ENCODE measurements at regions not wholly inside any gene's neighbourhood (a gene's known extent, or its start where the extent isn't known, plus 50 kb on each side); places are given as distances from the start of the nearest gene placed in this dataset.

DNA sequence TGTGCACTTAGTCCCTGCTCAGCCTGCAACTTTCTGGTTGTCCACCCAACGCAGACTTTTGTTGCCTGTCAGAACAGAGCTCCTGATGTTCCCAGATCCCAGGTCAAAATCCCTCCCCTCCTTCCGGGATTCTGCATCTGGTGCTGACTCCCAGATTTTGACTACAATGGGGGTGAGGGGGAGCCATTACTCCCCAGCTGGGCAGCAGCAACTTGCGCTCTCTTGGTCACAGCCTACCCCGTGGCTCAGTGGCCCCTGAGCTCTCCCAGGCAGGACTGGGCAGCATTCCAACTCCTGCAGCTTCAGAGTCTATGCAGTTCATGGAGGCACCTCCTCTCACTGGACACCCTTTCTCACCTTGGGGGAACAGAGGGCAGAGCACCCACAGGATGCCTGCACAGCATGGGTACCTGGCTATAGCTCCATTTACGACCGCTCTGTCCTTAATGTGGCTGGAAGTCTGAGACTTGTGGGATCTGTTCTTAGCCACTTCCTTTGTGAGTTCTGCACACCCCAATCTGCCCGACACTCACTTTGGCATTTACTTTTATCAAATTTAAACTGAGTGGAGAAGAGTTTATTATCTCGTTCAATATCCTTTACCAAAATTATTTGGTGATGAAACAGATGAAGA, 545.5 kb upstream of the MGMT start:
- no peak for DNase-seq

DNA sequence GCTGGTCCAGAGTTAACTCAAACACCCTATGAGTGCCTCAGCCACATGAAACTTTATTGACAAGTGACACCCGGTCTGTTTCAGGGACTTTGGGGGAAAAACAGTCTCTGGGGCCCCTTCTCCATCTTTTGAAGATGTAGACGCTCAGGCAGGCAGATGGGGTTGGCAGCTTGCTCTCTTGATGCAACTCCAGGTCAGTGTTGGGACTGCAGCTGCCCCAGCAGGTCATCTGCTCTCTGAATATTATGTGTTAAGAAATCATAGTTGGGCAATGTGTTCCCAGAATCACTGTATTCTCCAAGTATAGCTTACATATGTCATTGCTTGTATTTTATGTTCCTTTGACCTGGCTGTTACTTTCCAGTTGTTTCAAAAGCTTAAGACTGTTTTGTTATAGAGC, 544.9 kb upstream of the MGMT start:
- no peak for DNase-seq

DNA sequence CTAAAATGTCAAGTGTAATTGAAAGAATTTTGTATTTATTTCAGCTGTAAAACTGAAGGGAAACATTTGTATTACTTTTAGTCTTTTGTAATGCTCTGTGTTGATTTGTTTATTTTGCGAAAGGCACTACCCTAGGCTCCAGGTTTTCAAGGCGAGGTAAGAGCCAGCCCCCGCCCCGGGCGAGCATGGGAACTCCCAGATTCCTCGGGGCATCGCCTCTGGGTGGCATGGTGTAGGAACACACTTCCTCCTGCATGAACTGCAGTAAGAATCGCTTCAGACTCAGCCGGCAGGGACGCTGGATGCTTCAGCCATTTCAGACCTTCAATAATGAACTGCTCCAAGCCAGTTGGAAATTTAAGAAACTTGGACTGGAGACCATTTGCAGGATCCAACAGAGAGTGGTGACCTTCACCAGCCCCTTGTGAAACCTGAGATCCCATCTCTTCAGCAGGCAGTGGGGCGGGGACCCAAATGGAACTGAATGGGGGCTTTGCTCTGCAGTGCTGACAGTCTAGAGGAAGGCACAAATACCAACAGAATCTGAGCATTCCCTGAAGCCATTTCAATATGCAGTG, 544.3 kb upstream of the MGMT start:
- no peak for DNase-seq

DNA sequence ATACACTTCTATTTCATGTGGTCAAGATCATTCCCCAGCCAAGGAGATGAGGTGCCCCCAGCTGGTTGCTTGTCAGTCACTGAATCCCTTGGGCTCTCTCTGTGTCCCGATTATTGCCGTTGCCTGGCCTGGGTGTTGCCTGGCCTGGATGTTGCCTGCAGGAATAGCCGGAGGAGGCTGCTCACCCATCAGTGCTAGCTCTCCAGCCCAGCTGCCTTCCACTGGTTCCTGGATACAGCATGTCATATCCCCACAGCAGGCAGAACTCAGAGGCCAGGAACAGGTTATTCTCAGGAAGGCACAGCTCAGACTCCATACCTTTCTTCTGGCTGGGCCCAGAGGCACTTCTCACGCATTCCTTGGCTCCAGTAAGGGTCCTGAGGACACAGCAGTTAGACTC, 542.1 kb upstream of the MGMT start:
- DNase-seq: no peak

DNA sequence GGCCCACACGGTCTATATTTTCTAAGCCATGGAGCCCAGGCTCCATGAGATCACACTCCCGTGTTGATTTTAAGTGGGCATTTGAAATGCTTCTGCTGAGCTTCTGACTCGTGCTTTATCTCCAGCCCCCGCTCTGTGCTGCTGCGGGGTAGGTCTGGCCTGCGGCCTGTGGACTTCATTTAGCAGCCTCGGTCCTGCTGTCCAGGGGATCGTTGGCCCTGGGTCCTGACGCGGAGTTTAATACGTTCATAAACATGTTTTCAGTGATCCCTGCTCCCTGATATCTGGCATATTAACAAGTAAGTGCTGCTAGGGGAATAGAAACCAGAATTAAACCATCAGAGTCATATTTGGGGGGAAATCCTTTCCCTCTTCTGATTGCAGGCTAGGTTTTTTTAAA, 540.3 kb upstream of the MGMT start:
- no peak for DNase-seq

DNA sequence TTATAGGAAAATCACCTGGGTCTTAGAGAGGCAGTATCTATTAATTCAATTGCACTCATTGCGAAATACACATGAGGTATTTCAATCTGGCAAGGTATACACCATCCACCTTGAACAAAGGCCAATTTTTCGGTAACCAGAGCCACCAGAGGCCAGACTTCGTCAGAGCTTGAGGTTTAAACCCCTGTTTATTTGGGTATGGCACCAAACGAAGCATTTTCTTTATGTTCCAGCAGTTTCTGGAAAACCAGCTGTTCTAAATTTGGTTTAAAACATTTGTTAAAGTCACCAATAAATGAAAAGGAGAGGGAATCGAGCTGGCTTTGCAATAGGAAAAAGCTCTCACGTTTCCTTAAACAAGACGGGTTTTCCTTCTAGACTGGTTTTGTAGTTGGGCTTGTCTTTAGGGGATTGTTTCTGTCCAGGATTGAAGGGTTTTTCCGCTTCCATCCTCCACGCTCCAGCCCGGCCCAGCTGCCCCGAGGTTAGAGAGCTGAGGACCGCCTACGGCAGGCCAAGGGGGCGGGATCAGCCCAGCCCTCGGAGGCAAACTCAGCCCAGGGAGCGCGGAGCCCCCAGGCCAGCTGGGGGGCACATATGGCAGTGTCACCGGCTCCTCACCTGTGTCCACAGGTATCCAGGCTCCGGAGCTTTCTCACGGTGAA, 539.4 kb upstream of the MGMT start:
- DNase-seq: peak; percentile 2

DNA sequence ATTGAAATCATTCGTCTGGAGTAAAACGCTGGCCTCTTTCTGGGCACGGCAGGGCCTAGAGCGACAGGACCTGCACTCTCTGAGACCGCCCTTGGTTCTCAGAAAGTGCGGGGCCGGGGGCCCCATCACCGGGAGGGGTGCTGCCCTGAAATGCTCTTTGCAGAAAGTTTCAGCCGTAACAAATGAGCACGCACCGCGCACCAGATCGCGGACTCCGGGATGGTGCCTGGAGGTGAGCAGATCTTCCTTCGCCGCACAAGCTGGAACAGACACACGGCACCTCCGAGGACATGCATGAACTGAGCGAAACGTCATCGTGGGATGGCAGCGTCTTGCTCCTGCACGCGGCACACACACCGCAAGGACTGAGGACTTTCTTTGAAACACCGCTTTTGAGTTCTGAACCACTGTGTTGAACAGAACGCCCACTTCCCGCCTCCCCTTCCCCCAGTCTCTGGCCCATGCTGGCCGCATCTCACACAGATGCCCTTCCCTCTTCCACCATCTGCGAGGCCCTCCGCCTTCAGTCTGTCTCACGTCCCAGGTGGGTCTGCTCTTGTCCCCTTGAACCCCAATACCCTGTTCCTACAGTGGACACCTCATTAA, 538.7 kb upstream of the MGMT start:
- DNase-seq: no peak

DNA sequence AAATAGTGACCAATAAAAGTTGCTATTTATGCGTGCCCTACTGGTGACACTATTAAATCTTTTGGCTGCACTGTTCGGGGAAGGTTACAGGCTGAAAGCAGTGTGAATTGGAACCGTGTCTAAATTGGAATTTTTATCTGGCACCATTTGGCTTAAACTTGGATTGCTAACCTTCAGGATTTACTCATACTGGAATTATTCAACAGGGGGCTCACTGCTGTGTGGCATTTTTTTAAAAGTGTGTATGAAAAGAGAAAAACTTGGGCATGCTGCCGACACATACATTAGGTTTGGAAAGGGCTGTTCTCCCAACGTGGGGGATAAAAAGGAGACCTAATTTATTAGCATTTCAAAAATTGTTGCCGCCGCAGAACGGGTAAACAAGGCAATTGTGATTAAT, 537.9 kb upstream of the MGMT start:
- no peak for DNase-seq

DNA sequence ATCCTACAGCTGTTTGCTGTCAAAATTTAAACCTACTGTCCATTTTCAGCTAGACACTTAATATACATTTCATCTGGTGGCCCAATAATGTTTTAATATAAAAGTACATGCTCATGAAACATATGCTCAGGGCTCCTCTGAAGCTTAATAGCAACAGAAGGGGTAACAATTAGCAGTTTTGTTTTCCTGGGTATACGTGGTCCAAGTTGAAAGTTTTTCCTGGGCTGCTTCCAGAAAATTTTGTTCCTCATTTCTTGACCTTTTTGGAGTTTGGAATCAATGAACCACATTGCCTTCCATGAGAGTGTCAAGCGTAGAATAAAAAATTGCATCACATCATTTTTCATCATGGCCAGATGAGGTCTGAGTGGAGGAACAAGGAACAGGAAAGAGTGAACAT, 537.3 kb upstream of the MGMT start:
- no peak for DNase-seq

DNA sequence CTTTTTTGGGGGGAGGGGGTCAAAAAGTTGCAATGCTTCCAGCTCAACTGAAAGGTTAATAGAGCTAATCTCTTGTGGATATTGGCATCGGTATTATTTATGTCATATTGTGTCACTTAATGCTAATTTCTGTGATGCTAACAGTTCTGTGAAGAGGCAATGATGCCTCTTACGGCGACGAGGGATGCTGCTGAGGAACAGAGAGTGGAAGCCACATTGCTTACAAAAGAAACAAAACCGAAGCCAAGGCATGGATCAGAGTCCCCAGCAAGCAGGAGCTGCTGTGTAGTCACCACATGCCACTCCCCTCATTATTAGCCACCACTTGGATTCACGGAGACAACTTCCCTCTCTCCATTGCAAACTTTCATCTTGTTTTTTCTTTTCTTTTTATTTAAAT, 536.5 kb upstream of the MGMT start:
- DNase-seq: no peak

DNA sequence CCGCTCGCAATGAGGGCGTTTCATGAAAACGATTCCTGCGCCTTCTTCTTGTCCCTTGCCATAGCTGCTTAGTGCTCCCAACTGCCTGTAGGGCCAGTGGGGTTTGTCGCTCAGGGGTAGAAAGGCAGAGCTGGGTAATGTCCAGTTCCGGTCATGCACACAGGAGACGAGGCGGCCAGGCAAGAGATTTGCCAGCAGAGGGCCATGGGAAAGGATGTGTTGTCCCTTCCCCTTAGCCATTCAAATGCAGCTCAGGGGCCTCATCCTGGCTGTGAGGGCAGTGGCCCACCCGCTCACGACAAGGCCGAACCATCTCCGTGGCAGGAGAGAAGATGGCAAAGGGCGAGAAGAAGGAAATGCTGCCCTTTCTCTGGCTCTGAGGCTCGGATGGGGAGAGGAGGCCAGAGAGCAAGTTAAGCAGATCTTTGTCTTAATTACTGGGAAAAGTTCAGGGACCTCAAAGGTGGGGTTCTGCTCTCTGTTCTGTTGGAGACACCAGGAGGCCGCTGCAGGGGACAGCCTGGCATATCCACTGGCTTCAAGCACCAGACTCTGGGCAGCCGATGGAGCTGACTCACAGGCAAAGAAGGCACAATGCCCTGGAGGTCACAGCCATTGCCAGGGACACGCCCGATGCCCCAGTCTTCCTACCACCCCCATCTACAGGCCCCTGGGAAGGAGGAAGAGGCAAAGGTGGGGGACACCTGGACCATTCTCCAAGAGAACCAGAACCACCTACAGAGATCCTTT, 534.8 kb upstream of the MGMT start:
- DNase-seq: no peak

DNA sequence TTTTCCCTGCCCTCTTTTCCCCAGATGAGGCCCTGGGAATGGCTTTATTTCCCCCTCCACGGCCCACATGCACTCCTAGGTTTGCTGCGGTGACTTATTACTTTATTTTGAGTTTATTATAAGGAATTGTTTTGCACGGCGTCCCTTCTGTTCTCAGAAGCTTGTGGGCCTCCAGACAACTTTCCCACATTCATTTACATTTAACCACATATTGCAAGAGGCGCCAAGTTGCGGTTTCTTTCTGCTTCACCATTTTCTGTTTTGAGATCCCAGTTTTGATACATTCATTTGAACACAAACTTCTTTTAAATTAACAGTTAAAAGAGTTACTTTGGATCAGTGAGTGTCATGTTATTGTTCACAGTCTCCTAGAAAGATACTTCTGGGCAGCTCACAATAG, 532.5 kb upstream of the MGMT start:
- no peak for DNase-seq

DNA sequence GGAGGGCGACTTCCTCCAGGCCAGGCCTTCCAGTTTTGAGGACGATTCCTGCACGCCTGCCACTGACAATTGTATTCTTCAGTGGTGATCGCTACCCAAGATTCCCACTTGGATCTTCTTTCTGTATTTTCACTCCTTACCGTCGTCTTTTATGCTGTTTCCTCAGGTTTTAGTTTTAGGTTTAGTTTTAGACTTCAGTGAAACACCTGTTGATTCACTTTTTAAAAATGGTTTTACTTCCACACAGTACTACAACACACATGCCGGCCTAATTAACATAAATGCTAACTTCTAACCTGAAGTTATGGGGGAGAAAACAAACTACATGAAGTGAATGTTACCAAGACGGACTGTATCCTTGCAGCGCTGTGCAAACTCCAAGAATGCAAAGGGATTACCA, 530.6 kb upstream of the MGMT start:
- DNase-seq: no peak

DNA sequence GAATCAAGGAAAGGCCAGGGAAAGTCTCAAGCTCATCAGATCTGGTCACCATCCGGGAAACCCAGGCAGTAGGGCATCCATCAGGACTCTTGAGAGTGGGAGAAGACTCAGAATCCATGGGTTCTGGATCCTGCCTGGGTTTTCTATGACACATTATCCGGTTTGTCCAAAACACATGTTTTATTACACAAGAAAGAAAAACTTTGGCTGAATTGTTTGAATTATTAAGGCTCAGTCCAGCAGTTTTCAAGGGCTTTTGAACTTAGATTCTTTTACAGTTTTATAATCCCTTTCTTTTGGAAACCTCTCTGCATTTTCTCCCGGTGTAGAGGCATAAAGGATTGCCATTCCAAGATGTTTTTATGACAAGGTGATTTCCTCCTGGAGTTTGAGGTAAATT, 528.5 kb upstream of the MGMT start:
- DNase-seq: no peak

DNA sequence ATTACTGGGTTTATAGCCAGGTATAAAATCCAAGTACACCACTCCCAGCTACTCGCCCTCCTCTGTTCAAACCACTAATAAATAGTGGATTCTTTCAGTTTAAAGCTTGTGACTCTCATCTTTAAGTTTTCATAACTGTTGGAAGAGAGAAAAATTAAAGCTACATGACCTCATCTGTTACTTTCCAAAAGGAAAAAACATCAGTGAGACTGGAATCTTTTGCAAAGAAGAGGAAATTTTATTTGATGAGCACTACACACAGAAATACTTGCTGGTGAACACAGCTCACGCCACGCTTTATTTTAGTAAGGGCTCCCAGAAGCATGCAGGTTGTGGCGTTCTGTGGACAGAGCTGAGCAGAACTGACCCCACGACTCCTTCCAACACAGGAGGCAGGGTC, 527.0 kb upstream of the MGMT start:
- DNase-seq: no peak

DNA sequence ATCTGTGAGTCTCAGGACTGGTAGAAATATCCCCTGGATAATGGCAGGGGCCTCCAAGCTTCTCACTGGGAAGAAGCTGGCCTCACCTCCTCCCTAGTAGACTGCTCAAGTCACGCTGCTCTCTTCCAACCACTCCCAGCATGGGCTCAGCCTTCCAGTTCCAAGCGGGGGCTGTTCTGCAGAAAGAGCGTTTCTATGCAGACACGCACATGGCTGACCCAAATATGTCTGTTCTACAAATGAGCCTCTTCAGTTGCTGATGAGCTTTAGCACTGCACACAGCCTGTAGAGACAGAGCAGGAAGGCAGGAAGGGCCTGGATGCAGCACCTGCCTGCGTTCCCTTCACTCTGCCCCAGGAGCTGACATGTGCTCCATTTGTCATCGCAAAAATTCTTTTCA, 523.9 kb upstream of the MGMT start:
- DNase-seq: no peak

DNA sequence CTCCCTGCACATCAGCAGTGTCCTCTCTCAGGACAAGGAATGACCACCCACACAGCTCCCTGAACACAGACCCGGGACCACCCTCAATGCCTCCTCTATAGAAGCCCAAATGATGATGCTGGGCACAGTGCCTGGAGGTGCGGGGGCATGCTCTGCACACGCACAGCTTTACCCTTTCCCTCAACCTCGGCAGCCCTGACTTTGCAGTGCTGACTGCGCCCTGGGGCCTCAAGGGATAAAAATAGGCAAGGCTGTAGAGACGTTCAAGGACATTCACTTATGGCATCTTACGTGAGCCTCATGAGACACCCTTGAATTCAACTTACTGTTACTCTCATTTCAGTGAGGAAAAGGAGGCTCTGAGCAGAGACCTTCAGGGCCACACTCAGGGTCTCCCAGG, 521.6 kb upstream of the MGMT start:
- DNase-seq: no peak

DNA sequence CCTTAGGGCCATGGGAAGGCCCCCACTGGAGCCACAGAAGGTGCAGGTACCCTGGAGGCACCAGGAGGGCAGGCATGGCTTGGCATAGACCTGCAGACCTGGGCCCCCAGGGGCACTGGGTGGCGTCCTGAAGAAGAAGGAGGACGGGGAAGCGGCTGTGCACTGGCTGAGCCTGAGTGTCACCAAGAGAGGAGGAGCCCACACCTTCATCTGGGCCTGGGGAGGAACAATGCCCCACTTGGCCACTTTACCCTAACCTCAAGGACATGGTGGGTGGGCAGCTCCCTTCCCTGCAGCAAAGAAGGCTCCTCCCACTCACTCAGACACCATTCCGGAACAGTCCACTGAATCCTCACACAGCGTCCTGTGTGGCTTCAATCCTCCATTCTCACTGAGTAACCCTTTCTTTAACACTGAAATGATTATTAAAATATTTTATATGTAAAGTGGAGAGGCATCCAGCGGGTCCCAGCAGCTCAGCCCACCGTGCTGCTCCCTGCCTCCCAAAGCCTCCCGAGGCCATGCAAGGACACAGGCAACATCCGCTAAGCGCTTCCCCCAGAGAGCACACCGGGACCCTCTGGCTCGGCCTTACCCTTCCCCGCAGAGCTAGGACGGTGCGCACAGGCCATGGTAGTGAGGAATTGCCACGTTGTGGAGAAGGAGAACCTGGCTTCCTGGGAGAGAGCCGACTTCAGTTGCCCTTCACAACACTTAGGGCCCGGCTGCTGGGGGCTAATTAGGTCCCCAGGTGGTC, 516.7 kb upstream of the MGMT start:
- DNase-seq: no peak

DNA sequence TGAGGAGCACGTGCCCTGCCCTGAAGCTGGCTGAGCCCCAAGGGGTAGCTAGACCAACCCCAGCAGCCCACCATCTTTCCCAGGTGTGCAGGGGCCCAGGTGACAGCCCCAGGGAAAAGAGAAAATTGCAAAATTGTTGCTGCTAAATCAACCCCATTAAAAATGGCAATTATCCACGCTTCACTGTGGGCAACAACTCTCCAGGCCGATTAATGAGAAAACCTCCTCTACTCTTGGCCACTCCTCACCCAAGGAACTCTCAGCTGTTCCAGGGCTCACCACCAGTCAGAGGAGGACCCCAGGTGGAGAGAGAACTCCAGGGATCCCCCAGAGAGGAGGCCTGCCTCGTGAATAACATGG, 516.1 kb upstream of the MGMT start:
- DNase-seq: peak; percentile 31

DNA sequence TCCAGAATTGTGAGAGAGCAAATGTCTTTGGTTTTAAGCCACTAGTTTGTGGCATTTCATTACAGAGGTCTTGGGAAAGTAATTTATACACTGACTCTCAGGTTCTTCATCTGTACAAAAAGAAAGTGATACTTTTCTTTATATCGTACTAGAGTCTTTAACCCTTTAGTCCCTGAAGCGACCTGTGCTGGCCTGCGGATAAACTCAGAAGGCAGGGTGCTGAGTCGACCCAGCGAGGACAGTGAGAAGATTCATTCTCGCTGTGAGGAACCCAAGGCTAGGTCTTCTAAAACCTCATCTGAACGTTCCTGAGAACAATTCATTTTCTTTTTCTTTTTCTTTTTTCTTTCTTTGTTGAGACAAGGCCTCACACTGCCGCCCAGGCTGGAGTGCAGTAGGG, 514.2 kb upstream of the MGMT start:
- DNase-seq: no peak

DNA sequence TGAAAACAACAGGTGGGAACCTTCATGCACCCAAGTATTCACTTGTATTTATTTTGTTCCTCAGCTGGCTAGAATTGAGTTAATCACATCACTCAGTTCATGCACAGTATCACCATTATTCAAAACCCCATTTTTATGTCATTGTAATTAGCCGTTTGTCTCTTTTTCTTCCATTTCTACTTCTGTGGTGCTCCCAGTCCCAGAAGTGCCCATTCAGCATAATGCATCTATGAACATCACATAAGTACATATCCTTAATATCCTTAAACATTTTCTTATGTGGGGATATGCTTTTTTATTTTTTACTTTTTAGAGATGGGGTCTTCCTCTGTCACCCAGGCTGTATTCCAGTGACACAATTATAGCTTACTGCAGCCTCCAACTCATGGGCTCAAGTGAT, 510.9 kb upstream of the MGMT start:
- DNase-seq: no peak

DNA sequence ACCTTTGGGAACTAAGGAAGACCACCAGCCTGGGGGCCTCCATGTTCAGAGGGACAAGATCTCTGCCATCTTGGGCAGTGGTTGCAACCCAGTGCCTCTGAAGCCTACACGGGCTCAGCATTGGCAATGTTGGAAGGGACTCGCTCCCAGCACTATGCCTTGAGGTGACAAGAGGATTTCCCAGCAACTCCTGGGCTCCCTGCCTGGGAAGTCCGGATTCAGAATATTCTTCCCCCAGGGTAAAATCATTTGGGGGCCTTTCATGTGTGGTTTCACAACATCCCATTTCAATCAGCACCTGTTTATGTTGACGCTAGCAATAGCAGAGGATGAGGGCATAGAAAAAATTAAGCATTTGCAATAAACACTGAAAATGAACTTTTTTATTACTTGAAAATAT, 509.8 kb upstream of the MGMT start:
- no peak for DNase-seq

Measured in NCI-H1105 treated with DMSO at 0.1 percent for 48 hours (cell line).